IMR-90 (cell line): ENCODE measurements at regions not wholly inside any gene's neighbourhood (a gene's known extent, or its start where the extent isn't known, plus 50 kb on each side); places are given as distances from the start of the nearest gene placed in this dataset.

Experiments
- CEBPB ChIP-seq: IDR thresholded peaks from 2 replicates; pipeline ENCODE4 v1.6.1; 2012; ENCODE audit warnings: low read depth, low read length, improper control_type of control experiment
- CHD1 ChIP-seq: IDR thresholded peaks from 2 replicates; pipeline ENCODE4 v1.6.1; 2012; ENCODE audit warnings: low read depth, low read length, improper control_type of control experiment
- CTCF ChIP-seq: conservative IDR thresholded peaks from 2 replicates; pipeline ENCODE4 v1.5.1; 2012; ENCODE audit warnings: mild to moderate bottlenecking, low read depth, low read length, improper control_type of control experiment
- ELK1 ChIP-seq: fragments of 150-350 bp; IDR thresholded peaks from 2 replicates; pipeline ENCODE4 v1.6.1; 2016; ENCODE audit warnings: low read depth, mild to moderate bottlenecking, low read length, moderate library complexity, borderline replicate concordance
- FOS ChIP-seq: fragments of 150-350 bp; IDR thresholded peaks from 2 replicates; pipeline ENCODE4 v1.6.1; 2016; ENCODE audit warnings: low read depth, low read length
- MAFK ChIP-seq: IDR thresholded peaks from 2 replicates; pipeline ENCODE4 v1.6.1; 2012; ENCODE audit warnings: low read depth, low read length, improper control_type of control experiment
- MAZ ChIP-seq: IDR thresholded peaks from 2 replicates; pipeline ENCODE4 v1.6.1; 2012; ENCODE audit warnings: low read depth, mild to moderate bottlenecking, low read length, improper control_type of control experiment, moderate library complexity, borderline replicate concordance
- MXI1 ChIP-seq: IDR thresholded peaks from 2 replicates; pipeline ENCODE4 v1.6.1; 2012; ENCODE audit warnings: low read depth, mild to moderate bottlenecking, low read length, moderate library complexity, borderline replicate concordance
- POLR2A ChIP-seq: IDR thresholded peaks from 2 replicates; pipeline ENCODE4 v1.6.1; 2012; ENCODE audit warnings: mild to moderate bottlenecking, low read depth, low read length
- RAD21 ChIP-seq: IDR thresholded peaks from 2 replicates; pipeline ENCODE4 v1.6.1; 2012; ENCODE audit warnings: low read length, improper control_type of control experiment
- RCOR1 ChIP-seq: IDR thresholded peaks from 2 replicates; pipeline ENCODE4 v1.6.1; 2012; ENCODE audit warnings: mild to moderate bottlenecking, low read length, improper control_type of control experiment; ENCODE audit not compliant: insufficient replicate concordance
- RFX5 ChIP-seq: IDR thresholded peaks from 2 replicates; pipeline ENCODE4 v1.8.0; 2012; ENCODE audit warnings: low read depth, mild to moderate bottlenecking, low read length, moderate library complexity
- SMC3 ChIP-seq: fragments of 150-350 bp; IDR thresholded peaks from 2 replicates; pipeline ENCODE4 v1.6.1; 2016; ENCODE audit warnings: low read depth, mild to moderate bottlenecking, antibody characterized with exemption, low read length, moderate library complexity
- USF2 ChIP-seq: fragments of 150-350 bp; IDR thresholded peaks from 2 replicates; pipeline ENCODE4 v1.6.1; 2017; ENCODE audit warnings: mild to moderate bottlenecking, antibody characterized with exemption, low read length, low read depth

- TF ChIP-seq POLR2A (no peak), CTCF (no peak), ELK1 (no peak), MXI1 (no peak), RFX5 (no peak), MAZ (no peak), CEBPB (no peak), SMC3 (no peak), RAD21 (no peak), FOS (no peak), RCOR1 (no peak), USF2 (no peak), MAFK (no peak), CHD1 (no peak)
Measured at GRCh38 chr3:96175500-96175899, 638.9 kb upstream of the EPHA6 start.
